NCI-H187 (cell line): ENCODE measurements at regions not wholly inside any gene's neighbourhood (a gene's known extent, or its start where the extent isn't known, plus 50 kb on each side); places are given as distances from the start of the nearest gene placed in this dataset.
"Not testable (repeated sequence)": the region's sequence is repeated elsewhere in the genome, so short reads cannot be mapped to it uniquely, and the experiment has no call there.

Source experiments
- DNase-seq, 2 experiments: peaks; one replicate each; lab custom pipeline; 2025; lab: John Stamatoyannopoulos, UW

GRCh38 chr11:26839911-26840698, 118.2 kb upstream of the SLC5A12 start:
- no peak for DNase-seq

- DNase-seq = no peak
Measured at GRCh38 chr11:26841818-26842473, 120.1 kb upstream of the SLC5A12 start.

- DNase-seq = no peak
Measured at GRCh38 chr11:26842478-26843282, 120.8 kb upstream of the SLC5A12 start.

- no peak for DNase-seq
Measured at GRCh38 chr11:26843539-26843938, 121.7 kb upstream of the SLC5A12 start.

GRCh38 chr11:26844963-26845362, 123.1 kb upstream of the SLC5A12 start:
- DNase-seq = no peak

GRCh38 chr11:26846227-26846626, 124.4 kb upstream of the SLC5A12 start:
- DNase-seq = no peak

- DNase-seq = no peak
Measured at GRCh38 chr11:26847459-26847858, 125.6 kb upstream of the SLC5A12 start.

GRCh38 chr11:26847977-26848376, 126.1 kb upstream of the SLC5A12 start:
- DNase-seq = no peak

GRCh38 chr11:26849036-26849435, 127.2 kb upstream of the SLC5A12 start:
- DNase-seq = peak; percentile 79 to 89

GRCh38 chr11:26851291-26851690, 129.4 kb upstream of the SLC5A12 start:
- no peak for DNase-seq

GRCh38 chr11:26851696-26852095, 129.8 kb upstream of the SLC5A12 start:
- DNase-seq = no peak

GRCh38 chr11:26858098-26858497, 135.8 kb upstream of the FIBIN start:
- no peak for DNase-seq

GRCh38 chr11:26859416-26859815, 134.5 kb upstream of the FIBIN start:
- no peak for DNase-seq

- no peak for DNase-seq
Measured at GRCh38 chr11:26860091-26860780, 133.7 kb upstream of the FIBIN start.

- DNase-seq = no peak
Measured at GRCh38 chr11:26860895-26861294, 133.0 kb upstream of the FIBIN start.

- DNase-seq = no peak
Measured at GRCh38 chr11:26862801-26863200, 131.1 kb upstream of the FIBIN start.

- DNase-seq = no peak
Measured at GRCh38 chr11:26865703-26866102, 128.2 kb upstream of the FIBIN start.

- DNase-seq = no peak
Measured at GRCh38 chr11:26867286-26867685, 126.6 kb upstream of the FIBIN start.

- DNase-seq = no peak
Measured at GRCh38 chr11:26878959-26879581, 114.8 kb upstream of the FIBIN start.

- not testable (repeated sequence) for DNase-seq
Measured at GRCh38 chr11:26882363-26882880, 111.5 kb upstream of the FIBIN start.

GRCh38 chr11:26891501-26891900, 102.4 kb upstream of the FIBIN start:
- DNase-seq = no peak
